GM19463 (cell line): ENCODE measurements at regions not wholly inside any gene's neighbourhood (a gene's known extent, or its start where the extent isn't known, plus 50 kb on each side); places are given as distances from the start of the nearest gene placed in this dataset.

Experiments used
- ATAC-seq: cut with Tn5 transposase; IDR thresholded peaks from one replicate; pipeline ENCODE4 v1.9.1; 2021; ENCODE audit warnings: mild to moderate bottlenecking, moderate library complexity; ENCODE audit not compliant: unreplicated experiment

GRCh38 chr4:36394352-36394903 is 113.0 kb downstream of the DTHD1 start:
- peak; percentile 84 for ATAC-seq

- peak; percentile 63 for ATAC-seq
These were observed 118.4 kb downstream of the DTHD1 start for GRCh38 chr4:36399762-36400353.

- ATAC-seq: no peak
These were observed 120.8 kb downstream of the DTHD1 start for GRCh38 chr4:36402008-36402758.

GRCh38 chr4:36411338-36411737 is 129.9 kb downstream of the DTHD1 start:
- no peak for ATAC-seq

GRCh38 chr4:36414248-36414647 is 132.8 kb downstream of the DTHD1 start:
- no peak for ATAC-seq

- ATAC-seq: no peak
These were observed 135.7 kb downstream of the DTHD1 start for GRCh38 chr4:36417146-36417545.

GRCh38 chr4:36420111-36420679 is 138.8 kb downstream of the DTHD1 start:
- no peak for ATAC-seq

- ATAC-seq: no peak
These were observed 141.2 kb downstream of the DTHD1 start for GRCh38 chr4:36422607-36423006.

GRCh38 chr4:36426741-36427140 is 145.3 kb downstream of the DTHD1 start:
- ATAC-seq: no peak

GRCh38 chr4:36427696-36428095 is 146.3 kb downstream of the DTHD1 start:
- ATAC-seq: no peak

GRCh38 chr4:36432586-36432985 is 151.2 kb downstream of the DTHD1 start:
- ATAC-seq: no peak

GRCh38 chr4:36439556-36439955 is 158.1 kb downstream of the DTHD1 start:
- no peak for ATAC-seq

GRCh38 chr4:36445480-36445879 is 164.1 kb downstream of the DTHD1 start:
- ATAC-seq: no peak

- no peak for ATAC-seq
These were observed 164.9 kb downstream of the DTHD1 start for GRCh38 chr4:36446275-36446674.

GRCh38 chr4:36461344-36461743 is 179.9 kb downstream of the DTHD1 start:
- ATAC-seq: no peak

- ATAC-seq: no peak
These were observed 186.3 kb downstream of the DTHD1 start for GRCh38 chr4:36467670-36468069.

- no peak for ATAC-seq
These were observed 190.5 kb downstream of the DTHD1 start for GRCh38 chr4:36471903-36472302.

- ATAC-seq: no peak
These were observed 194.7 kb downstream of the DTHD1 start for GRCh38 chr4:36476135-36476534.

- no peak for ATAC-seq
These were observed 196.4 kb downstream of the DTHD1 start for GRCh38 chr4:36477861-36478260.

- no peak for ATAC-seq
These were observed 204.5 kb downstream of the DTHD1 start for GRCh38 chr4:36485885-36486284.

GRCh38 chr4:36489798-36490197 is 208.4 kb downstream of the DTHD1 start:
- ATAC-seq: no peak

GRCh38 chr4:36492041-36492440 is 210.6 kb downstream of the DTHD1 start:
- ATAC-seq: no peak
